ENCODE measurements at regions not wholly inside any gene's neighbourhood (a gene's known extent, or its start where the extent isn't known, plus 50 kb on each side); places are given as distances from the start of the nearest gene placed in this dataset.
A peak's percentile ranks its signal among the peaks of the same experiment; 100 is the strongest.

DNA sequence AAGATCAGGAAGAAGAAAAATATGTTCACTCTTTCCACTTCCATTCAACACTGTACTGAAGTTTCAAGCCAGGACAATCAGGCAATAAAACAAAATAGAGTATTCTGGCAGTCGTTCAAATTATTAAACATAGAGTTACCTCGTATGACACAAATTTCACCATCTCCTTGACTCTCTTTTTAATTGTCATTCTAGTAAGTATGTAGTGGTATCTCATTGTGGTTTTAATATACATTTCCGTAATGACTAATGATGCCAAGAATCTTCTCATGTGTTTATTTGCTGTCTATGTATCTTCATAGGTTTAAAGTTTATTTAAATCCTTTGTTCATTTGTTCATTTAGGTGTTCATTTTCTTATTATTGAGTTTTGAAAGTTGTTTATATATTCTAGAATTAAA lies 352.2 kb downstream of the IDS start:
- DNase-seq: no peak

DNA sequence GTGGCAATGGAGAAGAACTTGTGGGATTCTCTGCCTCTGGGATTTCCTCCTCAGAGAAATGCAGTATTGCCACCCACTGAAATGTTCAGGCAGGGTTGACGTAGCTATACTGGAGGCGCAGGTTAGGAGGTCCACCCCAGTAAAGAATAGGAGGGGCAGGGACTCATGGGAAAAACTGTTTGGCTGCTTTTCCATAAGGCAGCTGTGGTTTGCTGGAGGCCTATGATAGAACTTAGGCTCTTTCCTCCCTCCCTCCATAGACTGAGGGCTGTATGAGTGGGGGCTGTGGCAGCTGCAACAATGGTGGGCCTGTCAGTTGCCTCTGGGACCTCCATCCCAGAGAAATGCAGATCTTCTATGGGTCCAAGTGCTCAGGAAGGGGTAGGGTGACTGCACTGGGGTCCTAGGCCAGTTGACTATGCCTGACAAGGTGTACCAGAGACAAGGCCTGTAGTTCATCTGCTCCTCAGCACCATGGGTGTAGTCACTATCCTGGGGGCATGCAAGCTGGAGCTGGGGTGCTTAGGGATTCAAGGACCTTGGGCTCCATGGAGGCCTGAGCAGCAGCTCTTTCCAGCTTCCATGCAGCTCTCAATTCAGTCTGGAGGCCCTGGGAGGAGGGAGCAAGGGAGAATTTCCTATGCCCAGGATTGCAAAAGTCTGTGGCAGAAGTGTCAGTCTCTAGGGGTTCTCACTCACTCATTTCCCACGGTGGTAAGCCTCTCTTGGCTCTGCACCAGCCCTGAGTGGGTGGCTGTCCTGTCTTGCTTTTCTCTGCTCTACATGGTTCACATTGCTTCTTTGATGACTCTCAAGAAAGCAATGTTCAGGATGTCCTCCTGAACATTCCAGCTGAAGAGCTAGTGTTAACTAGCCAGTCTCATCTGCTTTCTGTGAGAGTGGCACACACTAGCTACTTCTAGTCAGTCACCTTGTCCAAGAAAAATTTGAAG lies 353.0 kb downstream of the IDS start:
- peak in 1 of 3 donors; percentile 59 for DNase-seq

- no peak for DNase-seq
Measured at GRCh38 chrX:149145845-149146285, 359.2 kb downstream of the IDS start.

DNA sequence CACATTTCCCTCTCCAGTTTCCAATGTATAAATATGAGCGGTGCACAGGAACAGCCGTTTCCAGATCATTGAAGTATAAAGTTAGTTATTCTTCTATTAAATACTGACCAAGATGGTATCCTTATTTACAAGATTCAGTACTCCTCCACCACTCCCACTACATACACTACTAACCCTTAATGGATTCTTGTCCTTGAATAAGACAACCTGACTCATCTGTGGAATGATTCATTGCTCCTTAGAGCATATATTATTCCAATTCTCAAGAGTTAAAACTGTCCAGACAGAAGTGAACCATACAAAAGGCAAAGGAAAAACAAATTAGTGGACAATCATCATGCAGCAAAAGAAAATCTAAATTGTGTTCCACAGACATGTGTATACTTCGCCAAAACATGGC lies 373.3 kb downstream of the IDS start:
- no peak for DNase-seq

DNA sequence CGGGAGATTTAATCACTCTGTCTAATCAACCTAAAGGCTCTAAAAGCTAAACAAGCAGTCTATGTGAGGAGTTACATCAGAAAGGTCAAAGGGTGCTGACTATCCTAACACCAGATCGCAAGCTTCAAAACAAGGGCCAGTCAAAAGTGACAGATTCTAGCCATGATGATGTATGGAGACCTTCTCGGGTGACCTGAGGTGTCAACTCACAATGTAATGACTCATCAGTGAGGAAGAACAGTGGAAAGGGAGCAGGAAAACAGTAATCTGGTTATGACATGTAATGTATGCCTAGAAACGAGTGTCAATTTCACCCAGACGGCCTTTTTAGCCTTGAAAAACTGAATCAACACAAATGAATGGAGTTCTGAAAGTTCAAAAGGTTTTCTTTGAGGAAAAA lies 375.3 kb downstream of the IDS start:
- no peak for DNase-seq

- no peak for DNase-seq
Measured at GRCh38 chrX:149124526-149125108, 380.5 kb downstream of the IDS start.

DNA sequence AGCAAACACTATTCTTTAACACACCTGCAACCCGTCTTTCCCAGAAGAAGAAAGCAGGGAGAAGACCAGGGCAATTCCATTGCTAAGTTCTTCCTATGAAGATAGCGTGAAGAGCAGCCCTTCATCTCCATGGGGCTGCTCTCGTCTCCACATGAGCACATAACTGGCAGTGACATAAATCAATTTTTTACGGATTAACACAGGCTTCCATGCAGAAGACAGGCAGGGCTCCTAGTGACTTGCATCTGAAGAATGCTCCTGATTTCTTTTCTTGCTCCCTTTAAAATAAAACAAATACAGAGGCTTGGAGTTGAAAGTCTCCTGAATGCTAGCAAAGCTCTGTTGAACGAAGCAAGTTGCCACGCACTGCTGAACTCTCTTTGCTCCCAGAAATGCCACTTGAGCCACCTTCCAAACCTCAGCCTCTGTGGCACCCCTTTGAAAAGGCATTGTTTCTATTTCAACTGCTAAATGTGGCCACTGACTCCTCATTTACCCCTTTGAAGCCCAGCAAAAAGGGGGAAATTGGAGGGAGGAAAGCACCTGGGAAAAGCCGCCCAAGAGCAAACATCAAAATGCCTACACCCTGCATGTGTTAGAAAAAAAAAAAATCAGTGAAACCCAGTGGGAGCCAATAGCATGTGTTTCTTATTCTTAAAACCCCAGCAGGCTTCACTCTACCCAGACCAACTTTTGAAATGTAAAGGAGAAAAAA lies 383.7 kb downstream of the IDS start:
- DNase-seq: no peak

GRCh38 chrX:149120459-149120858 lies 384.6 kb downstream of the IDS start:
- no peak for DNase-seq

- DNase-seq: no peak
Measured at GRCh38 chrX:149114874-149115273, 390.2 kb downstream of the IDS start.

DNA sequence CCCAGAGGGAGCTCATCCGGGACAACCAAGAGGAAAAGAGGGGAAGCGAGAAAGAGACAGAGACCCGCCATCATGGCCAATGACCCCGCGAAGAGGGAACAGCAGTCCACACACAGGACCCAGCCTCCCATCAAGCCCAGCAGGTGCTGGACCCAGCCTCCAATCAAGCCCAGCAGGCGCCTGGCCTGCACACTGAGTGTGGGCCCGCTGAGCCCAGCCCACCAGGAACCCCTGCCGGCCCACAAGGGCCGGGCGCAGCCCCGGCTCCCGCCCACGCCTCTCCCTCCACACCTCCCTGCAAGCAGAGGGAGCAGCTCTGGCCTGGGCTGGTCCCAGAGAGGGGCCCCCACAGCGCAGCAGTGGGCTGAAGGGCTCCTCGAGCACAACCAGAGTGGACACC lies 391.1 kb downstream of the IDS start:
- no peak for DNase-seq

- no peak for DNase-seq
Measured at GRCh38 chrX:149097786-149098185, 407.3 kb downstream of the IDS start.

DNA sequence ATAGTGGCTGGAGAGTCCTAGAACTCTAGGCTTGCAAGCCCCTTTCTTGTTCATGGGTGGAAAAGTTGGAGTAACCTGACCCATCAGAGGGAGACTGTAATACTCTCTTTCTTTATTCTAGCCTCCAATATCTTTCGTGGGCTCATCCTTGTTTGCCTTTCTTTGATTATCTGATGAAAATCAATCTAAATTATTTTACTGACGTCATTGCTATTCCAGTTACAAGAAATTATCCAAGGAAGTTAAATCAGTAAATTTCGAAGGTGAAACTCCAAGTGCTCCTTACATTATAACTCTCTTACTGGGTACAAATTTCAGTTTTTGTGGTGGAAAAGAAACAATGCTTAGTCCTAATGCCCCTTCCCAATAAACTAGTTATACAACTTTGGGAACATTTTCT lies 412.9 kb downstream of the IDS start:
- DNase-seq: no peak

DNA sequence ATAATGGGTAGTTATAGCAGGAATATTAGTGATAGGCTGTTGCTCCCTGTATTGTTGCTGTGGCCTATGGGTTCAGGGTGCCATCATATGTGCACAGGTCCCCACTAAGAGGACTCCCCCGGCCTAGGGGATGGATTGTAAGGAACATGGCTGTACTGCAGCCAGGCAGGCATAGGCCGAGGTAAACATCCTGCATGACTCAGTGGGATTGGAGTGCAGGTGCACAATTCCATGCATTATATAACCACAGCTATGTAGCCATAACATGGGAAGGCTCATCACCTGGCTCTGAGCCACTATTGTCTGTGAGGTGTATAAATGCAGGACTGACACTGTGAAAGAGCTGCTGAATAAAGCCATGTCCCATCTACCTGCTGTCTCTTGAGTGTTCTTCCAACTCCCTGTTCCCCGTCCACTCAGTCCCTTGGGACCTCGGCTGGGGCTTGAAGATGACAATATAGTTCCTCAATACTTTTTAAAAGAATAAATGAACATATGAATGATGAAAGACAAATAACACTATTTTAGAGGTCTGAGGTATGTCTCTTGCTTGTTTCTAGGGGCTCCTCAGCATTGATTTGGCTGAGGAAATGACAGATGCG lies 425.2 kb downstream of the IDS start:
- no peak for DNase-seq

GRCh38 chrX:149074398-149074797 lies 430.7 kb downstream of the IDS start:
- peak; percentile 34 to 76 (median 53) for DNase-seq

DNA sequence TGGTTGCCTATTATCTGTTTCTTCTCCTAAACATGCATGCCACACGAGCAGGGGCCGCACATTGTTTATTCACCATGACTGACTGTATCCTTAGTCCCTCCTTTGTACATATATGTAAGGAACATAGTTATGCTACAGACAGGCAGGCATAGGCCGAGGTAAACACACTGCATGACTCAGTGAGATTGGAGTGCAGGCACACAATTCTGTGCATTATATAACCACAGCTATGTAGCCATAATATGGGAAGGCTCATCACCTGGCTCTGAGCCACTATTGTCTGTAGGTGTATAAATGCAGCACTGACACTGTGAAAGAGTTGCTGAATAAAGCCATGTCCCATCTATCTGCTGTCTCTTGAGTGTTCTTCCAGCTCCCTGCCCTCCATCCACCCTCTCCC lies 431.6 kb downstream of the IDS start:
- peak in 2 of 3 donors; percentile 3 to 45 for DNase-seq

DNA sequence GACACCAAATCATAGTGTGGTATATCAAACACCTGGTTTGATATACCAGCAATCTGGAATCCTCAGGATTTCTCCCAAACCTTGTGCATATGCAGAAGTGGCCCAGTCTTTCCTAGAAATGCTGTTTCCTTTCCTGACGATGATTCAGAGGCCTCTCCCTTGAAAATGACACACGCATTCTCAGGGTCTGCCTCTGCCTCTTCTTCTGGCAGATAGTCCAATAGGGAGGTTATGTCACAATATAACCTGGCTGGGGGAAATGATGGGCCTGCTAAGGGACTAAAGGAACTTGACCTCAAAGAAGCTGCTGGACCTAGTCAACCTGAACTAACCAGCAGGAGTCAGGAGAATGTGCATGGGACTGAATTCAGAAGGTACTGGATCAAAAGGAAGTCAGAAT lies 435.2 kb downstream of the IDS start:
- DNase-seq: no peak

GRCh38 chrX:149060921-149061320 lies 444.2 kb downstream of the IDS start:
- peak; percentile 13 to 44 (median 43) for DNase-seq

Data from muscle of back (tissue), 3 donors.